Muscle of arm (tissue), 1 donor: ENCODE measurements at regions not wholly inside any gene's neighbourhood (a gene's known extent, or its start where the extent isn't known, plus 50 kb on each side); places are given as distances from the start of the nearest gene placed in this dataset.

Experiments used
- DNase-seq: peaks from one replicate; pipeline ENCODE4 v3.0.0-alpha.2; 2013

DNA sequence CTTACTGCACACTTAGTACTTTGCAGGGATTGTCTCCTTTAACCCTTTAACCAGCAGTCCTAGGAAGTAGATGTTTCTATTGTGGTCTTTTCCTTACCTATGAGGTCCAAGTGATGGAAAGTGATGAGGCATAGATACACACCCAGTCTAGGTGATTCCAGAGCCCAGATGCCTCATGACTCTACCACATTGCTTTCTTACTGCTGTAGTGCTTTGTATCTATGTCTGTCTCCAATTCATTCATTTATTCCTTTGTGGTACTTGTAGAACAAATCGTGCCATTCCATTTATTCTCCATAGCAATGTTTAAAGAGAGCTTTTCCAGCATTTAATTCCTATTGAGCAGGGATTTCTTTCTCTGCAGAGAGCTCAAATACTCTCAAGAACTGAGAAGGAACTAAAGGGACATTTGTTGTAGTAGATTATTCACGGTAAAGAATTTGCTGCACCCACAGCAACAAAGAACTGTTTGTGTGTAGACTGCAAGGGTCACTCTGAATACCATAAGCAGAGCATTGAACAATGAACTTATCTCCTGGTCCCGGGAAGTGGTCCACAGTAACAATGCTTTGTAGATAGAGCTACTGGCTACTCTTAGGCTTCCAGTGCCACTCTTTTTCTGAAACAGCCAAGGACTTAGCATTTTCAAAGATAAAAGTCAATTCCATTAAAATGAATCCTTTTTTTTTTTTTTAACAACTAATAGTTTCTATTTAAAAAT is 337.0 kb downstream of the PTEN start:
- DNase-seq = no peak

DNA sequence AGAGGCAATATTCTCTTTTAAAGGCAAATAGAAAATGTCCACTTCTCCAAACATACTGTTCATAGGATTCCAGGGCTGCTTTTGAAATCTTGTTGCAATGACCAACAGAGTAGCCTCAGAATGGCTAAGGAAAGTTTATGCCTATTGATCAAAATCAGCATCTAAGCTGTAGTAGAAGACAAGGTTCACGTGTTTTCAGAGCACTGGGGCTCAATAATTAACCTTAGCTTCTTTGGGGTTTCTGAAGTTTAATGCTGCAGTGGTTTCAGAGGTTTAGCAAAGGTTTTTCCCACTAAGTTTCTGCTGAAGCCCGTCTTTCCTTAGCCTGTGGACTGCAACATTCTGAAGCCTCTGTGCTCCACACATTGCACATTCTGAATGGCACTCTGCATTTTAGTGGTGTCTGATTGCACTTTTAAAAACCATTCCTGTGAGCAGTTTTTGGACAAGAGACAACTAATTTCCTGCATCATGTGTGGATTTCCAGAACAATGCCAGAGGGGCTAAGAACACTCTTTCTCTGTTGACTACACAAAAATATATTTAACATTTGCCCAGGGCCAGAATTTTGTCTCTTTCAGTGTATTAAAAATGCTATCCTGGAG is 342.5 kb downstream of the PTEN start:
- DNase-seq = no peak

- no peak for DNase-seq
Measured at GRCh38 chr10:88207121-88207546, 343.7 kb downstream of the PTEN start.

GRCh38 chr10:88209231-88209630 is 345.8 kb downstream of the PTEN start:
- DNase-seq = no peak

DNA sequence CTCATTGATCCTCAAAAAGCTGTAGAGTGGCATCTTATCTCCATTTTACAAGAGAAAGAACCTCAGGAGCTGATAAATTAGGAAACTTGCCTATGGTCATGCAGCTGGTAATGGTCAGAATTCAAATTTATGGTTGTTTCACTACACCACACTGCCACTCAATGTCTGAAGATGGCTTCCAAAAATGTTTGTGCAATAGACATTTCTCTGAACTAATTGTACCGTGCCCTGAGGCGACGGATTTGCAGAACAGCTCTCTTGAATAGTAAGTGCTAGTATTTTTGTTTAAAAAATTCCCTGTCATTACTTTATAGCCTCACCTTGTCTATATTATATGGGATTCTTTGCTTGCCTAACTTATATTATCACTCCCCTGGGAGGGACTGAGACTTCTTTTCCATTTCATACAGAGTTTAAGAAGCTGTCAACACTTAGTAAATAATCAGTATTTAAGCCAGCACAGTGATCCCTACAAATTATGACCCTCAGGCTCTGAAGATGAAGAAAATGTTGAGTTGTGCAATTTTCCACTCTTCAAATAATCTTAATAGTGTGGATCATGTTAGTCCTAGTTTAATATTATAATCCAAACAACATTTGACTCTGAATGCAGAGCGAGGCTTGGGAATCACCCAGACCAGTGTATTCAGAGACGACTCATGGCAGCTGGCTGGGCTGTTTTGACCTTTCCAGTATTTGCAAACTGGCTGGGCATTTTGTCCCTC is 346.6 kb downstream of the PTEN start:
- no peak for DNase-seq

DNA sequence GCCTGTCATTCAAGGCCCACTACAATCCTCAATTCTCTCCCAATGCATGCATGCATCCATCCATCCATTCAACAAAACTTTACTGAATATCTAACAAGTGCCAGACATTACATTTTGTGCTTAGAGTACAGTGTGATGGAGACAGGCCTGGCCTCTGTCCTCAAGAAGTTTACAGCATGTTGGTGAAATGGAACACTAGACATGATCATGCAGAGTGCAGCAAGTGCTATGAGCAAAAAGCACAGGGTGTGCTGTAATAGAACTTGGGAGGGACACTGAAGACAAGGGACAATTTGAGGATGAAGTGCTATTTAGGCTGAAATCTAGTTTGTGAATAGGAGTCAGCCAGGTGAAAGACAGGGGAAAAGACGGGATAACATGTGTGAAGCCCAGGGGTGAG is 347.8 kb downstream of the PTEN start:
- DNase-seq = no peak

GRCh38 chr10:88212069-88212468 is 348.6 kb downstream of the PTEN start:
- DNase-seq = no peak

DNA sequence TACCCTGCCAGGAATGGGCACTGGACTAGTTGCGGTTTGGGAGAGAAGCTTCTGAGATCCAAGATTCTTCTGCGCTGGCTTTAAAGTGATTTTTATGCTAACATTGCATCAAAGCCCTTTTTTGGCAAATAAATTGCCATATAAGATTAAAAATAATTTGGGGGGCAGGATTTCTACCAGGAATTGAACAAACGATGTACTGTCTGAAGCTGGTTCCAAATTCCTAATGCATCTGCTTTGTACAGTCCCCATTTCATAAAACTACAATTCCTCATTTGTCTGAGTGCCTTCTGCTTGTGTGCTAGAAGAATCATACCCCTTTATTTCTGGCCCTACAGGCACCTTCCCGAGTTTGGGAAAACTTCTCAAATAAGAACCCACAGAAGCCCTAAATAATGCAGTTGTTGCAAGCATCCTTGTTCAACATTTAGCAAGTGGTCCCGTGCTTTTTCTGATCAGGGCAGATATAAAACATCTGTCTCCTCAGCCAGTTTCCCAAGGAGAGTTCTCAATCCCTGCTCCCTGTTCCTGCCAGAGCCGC is 349.7 kb downstream of the PTEN start:
- DNase-seq = no peak

- DNase-seq = no peak
Measured at GRCh38 chr10:88216976-88217375, 353.6 kb downstream of the PTEN start.

GRCh38 chr10:88218362-88218761 is 354.9 kb downstream of the PTEN start:
- no peak for DNase-seq

DNA sequence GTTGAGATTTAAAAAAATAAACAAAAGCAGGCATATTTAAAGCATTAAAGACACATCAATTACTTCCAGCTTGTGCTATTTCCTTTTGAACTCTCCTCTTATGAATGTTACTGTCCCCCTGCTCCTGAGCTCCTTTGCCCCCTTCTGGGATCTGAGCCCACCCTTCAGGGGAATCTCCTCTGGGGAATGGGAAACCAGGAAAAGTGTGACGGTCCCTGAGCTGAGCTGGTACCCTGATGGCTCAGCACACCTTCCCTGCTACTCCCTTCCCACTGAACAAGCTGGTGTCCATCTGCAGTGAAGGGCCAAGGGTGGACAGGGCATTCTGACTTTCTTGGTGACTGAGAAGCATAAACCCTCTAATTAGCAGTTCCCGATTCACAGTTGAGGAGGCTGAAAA is 356.3 kb downstream of the PTEN start:
- no peak for DNase-seq

DNA sequence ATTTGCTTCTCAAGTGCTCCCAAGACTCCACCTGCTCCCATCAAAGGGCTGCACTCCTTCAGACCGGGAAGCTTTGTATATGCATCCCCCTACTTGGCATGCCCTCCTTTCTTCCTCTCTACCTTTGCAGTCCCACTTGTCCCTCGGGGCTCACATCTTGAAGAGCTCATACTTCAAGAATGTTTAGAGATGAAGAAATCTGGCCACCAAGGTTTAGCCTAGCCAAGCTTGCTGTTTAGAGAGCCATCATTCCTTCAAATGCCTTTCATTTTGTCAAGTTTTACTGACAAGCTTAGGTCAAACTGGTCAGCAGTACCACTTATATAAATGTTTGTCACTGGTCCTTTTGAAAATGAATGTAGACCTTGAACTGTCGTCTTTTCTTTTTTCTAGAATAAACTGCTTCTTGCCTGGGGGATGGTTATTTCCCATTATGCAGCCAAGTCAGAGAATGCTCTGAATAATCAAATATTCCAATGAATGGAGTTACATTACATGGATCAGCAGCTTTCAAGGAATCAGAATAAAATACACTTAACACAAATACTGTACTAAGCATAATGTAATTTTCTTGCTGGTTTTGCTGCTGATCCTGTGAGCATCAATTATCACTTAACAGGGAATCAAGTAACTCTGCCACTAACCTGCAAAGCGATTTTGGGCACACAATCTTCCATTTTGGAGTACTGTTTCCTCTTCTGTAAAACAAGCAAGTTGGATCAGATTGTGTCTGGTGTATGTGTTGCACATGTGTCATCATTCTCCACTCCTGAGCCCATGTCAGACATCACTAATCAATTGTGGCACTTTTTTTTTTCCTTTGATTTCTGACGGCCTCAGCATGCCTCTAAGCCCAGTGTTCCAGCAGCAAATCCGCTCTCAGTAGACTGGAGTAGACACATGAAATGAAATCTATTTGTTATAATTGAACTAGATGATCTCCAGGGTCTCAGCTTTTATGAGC is 357.9 kb downstream of the PTEN start:
- DNase-seq = no peak

- no peak for DNase-seq
Measured at GRCh38 chr10:88222881-88223280, 359.5 kb downstream of the PTEN start.
